ENCODE measurements at regions not wholly inside any gene's neighbourhood (a gene's known extent, or its start where the extent isn't known, plus 50 kb on each side); places are given as distances from the start of the nearest gene placed in this dataset.

DNA sequence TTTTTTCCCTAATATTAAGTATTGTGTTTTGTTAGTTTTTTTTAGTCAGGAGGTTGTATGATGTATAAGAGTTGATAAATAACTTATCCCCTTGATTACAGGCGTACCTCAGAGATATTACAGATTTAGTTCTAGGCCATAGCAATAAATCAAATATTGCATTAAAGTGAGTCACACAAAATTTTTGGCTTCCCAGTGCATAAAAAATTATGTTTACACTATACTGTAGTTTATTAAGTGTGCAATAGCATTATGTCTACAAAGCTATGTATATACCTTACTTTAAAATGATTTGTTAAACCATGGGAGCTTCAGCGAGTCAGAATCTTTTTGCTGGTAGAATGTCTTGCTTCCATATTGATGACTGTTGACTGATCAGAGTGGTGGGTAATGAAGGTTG is 1180.6 kb upstream of the CDH18 start:
- no peak for DNase-seq

DNA sequence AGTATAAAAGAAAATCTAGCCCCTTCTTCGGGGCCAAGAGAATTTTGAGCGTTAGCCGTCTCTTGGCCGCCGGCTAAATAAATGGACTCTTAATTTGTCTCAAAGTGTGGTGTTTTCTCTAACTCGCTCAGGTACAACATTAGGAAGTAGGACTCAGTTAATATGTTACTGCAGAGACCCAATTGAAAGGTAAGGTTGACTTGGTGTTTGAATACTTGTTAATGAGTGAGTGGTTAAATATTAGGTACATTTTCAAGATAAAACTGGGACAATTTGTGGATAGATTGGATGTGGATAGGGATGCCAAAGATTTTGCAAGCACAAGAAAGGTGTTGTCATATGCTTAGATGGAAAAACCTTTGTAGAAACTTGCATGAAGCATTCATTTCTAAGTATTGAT is 1177.3 kb upstream of the CDH18 start:
- no peak for DNase-seq

DNA sequence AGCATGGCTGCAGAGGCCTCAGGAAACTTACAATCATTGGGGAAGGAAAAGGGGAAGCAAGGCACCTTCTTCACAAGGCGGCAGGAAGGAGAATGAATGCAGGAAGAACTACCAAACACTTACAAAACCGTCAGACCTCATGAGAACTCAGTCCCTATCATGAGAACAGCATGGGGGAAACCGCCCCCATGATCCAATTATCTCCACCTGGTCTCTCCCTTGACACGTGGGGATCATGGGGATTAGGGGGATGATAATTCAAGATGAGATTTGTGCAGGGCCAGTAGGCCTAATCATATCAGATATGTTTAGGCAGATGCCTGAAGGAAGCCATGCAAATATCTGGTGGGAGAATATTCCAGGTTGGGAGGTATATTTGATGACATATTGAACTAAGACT is 1176.4 kb upstream of the CDH18 start:
- DNase-seq: no peak

DNA sequence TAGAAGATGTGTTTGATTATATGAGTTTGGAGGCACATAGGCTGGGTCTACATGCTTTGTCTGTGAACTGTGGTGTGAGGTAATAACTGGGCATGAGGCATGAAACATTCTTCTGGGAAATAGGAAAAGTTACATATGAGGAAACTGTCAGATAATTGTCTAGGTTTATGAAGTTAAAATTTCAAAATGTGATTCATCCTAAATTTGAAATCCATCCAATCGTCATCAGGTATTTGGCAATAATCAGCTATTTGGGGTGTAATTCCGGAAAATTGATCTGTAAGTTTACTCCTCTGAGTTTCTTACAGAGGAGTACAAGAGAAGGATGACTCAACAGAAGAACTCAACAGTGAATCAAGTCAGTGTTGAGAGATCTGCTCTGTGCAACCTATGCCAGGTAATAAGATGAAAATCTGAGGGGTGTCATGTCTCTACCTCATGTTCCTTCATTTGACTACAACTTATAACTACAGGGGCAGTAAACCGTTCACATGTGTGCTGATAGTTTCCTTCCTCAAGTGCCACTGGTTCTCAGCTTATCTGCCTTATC is 1171.6 kb upstream of the CDH18 start:
- DNase-seq: no peak

DNA sequence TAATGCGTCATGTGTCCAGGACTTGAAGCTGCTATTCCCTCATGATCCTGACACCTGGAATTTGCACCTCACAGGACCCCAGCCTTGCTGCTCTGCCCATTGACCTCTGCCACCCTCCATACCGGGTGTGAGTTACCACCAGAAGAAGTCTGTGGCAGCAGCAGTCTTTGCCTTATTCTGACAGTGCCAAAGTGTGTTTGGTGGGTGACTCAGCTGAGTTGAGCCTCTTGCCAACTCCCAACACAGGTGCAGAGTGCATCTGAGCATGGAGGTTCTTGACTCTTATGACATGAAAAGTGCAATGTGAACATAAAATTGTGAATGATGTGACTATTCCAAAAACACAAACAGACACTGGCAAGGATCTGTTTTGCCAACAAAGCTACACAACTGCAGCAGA is 1166.5 kb upstream of the CDH18 start:
- no peak for DNase-seq

DNA sequence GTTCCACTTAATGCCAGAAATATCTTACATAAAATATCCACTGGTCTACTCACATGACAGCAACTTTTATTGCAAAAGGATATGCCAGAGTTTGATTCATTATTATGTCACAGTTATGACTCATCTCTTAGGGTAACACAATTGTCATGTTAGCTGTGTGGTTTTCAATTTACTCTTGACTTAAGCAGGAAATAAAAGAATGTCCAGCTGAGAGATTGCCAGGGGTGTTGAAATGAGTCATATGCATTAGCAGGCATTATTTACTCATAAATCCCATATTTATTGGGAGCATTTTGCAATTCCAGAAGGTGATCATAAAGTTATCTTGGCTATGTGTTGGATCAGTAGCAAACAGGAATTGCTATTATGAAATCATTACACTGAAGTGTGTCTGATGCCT is 1164.6 kb upstream of the CDH18 start:
- peak; percentile 91 for DNase-seq

DNA sequence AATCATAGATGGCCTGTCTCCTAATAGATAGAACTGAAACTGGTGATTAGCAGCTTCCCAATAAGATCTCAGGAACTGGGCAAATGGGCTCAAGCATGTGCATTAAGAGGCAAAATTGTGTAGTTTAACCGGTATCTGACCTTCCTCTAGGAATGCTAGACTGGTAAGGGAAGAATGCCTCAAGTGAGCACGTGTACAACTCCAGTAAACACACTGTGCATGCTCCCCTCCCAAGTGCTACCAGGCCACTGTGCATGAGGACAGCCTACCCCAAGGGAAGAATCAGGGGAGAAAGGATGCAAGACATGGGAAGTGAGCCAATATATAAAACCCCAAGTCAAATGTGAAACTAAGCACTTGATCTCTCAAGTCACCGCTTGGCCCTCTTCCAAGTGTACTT is 1157.4 kb upstream of the CDH18 start:
- DNase-seq: peak; percentile 1

DNA sequence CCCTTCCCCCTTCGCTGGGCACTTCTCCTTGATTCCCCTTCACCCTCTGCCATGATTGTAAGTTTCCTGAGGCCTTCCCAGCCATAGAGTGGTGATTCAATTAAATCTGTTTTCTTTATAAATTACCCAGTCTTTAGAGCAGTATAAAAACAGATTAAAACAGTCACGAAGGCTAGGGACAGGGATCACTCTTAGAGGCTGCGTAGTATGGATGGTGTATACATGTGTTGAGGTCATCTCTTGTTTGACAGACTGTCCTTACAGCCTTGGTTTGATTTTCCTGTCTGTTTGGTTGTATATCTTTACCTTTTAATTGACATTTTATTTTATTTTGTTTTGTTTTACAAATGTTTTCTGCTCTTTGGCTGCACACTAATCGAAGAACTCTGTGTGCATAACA is 1155.7 kb upstream of the CDH18 start:
- DNase-seq: no peak

DNA sequence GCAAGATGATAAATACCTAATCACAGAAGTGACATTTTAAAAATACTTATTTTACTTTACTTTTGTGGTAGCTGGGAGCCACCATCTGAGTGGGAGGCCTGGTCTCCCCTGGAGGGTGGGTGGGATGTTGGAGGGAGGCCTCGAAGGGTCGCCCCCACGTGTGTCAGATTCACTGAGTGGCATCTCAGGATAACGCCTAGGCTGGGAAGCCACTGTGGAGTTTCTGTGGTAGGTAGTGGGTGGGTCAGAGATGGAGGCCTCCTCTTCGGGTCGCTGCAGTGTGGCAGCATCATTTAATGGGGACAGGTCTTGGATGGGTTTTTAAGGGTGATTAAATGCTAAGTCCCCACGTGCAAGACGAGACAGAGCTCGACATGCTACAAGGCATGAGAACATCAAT is 1154.8 kb upstream of the CDH18 start:
- DNase-seq: no peak

DNA sequence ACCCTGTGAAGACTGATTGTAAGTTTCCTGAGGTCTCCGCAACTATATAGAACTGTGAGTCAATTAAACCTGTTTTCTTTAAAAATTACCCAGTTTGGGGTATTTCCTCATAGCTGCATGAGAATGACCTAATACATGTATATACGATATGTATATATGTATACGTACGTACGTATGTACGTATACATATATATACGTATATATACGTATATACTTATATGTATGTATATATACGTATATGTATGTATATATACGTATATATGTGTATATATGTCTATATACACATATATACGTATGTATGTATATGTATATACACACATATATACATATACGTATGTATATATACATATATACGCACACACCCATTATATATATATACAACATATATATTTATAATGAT is 1153.0 kb upstream of the CDH18 start:
- DNase-seq: no peak

DNA sequence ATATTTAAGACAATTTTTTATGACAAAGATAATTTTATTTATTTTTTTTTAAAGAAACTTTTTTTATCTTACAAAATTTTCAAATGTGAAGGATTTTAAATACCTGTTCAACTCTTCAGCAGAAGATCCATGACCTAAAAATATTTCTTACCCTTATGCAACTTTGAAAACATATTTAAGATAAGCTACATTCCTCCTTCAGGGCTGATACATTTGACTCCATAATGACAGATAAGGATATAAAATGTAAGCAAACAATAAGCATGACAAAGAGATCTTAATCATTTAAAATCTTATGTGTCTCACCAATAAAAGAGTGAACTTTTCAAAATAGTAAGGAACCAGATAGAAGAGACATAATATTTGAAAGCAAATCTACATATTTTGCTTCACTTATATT is 1138.2 kb upstream of the CDH18 start:
- DNase-seq: no peak

DNA sequence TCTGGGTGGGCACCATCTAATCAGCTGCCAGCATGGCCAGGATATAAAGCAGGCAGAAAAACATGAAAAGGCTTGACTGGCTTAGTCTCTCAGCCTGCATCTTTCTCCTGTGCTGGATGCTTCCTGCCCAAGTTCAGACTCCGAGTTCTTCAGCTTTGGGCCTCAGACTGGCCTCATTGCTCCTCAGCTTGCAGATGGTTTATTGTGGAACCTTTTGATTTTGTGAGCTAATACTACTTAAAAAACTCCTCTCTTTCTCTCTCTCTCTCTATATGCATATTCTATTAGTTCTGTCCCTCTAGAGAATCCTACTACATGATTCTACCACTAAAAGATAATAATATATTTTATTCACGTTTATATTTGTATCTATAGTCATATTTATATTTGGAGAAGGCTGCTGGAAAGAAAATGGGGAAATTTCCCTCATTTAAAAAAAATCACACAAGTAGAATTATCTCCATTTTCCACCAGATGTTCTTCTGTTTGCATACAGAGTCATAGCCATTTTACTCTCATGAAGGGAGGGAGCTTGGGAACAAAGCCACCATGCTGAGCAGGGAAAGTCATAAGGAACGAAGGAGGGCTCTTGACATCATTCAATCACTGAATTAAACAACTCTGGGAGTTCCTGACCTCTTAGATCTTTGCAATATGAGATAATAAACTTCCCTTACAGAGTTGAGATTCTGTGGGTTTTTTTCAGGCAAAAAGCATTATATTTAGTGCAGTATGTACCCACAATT is 1137.4 kb upstream of the CDH18 start:
- DNase-seq: no peak

DNA sequence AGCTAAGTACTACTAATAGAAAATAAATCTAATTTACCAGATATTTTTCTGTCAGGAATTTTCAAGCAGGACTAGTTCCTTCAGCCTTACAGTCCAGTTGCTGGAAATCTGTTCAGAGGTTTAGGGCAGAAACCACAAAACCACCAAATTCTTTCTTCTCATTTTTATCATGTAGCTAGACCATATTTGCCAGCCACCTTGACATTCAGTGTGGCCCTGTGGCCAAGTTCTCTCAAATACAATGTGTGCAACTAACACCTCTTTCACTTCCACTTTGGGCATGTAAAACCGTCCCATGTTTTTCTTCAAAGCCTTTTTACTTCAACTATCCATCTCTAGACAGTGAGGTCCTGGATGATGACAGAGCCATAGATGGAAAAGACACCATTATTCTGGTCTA is 1133.2 kb upstream of the CDH18 start:
- no peak for DNase-seq

DNA sequence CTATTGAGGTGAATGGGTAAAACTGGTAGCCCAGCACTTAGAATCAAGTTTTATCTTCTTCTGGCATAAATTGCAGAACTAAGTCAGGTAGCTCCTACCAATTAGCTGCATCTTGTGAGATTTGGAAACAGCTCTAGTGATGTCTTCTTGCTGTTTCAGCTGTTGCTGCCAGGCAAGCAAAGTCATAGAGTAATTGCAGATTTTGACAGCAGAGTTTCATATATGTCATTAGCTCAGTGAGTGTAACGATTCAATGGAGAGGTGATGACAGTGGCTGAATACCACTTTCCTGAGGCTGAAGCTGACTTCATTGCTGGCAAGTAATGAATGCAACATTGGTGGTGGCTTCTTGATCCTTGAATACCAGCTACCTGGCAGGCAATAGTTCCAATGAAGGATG is 1109.7 kb upstream of the CDH18 start:
- DNase-seq: no peak

DNA sequence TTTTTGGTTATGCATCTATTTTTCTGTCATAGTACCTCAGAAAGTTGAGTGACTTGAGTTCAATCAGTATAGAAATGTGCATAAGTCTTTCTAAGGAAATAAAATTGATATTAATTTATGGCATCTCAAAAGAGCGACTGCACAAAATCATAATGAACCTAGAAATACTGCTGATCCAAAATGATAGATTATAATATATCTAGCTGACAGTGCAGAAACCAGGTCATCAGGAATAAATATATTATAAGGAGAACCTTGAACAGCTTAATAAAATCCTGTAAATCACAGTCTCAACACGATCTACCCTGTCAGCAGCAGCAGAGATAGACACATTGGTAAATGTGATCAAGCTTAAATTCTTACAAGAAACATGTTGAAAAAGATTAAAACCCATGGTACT is 1106.6 kb upstream of the CDH18 start:
- DNase-seq: no peak

DNA sequence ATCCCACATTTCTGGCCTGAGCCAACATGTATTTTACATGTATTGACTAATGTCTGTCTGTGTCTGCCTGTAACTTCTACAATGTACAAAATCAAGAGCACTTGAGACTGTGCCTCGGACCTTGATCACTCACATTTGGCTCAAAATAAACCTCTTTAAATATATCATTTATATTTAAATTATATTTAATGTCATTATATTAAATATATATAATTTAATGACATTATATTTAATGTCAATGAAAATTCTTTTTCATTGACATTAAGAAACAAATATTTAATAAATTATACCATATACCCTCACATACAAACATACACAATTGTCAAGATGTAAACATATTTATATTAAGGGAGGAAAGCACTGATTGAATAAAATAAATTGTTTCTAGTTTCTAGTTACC is 1099.8 kb upstream of the CDH18 start:
- DNase-seq: no peak

DNA sequence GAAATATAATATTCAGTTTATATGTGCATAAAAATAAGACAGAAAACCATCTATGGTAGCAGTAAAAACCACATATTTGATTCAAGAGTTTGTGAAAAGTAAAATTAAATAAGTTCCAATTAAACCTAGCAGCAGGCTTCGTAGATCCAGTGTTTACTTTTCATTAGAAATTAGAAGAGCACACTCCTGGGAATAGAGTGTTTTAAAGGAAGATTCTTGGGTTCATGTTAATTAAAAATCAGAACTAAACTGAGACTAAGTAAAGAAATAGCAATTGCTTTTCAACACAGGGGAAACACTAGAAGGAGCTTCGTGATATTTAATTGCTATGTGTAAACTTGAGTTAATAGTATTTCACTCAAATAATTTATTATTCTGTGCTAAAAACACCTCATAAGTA is 1097.8 kb upstream of the CDH18 start:
- no peak for DNase-seq

DNA sequence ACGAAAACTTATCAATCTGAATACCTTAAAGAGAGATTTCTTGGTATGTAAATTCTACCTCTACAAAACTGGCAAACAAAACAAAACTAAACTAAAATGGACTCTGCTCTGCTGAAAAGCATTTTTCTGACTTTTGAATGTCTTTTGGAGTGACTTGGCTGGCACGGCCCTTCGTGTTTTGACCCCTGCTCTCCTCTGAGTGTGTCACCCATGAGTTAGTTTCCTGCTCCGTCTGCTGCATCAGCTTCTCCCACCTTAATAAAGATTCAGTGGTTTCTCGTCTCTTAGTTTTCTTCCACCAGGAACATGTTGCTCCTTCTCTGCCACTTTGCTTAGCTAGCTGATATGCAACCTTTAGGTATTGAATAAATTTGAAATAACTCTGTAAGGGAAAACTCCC is 1084.0 kb upstream of the CDH18 start:
- DNase-seq: no peak

DNA sequence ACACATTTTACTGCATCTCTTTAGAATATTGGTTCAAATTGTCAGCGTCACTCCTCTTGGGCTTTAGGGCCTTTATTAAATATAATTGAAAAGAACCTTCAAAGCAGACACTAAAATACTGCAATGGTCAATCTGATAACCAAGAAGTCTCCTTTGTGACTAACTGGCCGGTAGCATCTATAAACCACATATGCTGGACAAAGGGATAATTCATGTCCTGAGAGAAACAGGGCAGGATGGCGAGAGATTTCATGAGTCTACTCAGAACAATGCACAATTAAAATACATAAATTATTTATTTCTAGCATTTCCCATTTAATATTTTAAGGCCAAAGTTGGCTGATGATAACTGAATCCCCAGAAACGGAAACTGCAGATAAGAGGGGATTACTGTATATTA is 1083.4 kb upstream of the CDH18 start:
- no peak for DNase-seq

DNA sequence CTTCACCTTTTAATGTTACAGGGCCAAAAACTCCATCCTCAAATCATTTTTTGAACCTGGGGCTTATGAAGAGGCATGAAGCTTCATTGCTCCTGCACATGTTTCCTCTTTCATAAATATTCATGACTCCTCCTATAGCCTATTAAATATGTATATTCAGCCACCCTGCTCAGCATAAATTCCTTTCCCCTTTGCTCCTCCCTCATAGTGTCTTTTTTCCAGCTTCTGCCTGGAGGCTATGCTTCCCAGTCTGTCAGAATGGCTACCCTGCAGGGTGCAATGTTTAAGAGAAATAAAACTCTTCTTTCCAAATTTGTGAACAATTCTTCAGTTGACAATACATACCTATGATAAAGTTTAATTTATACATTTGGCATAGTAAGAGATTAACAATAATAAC is 1082.9 kb upstream of the CDH18 start:
- no peak for DNase-seq

DNA sequence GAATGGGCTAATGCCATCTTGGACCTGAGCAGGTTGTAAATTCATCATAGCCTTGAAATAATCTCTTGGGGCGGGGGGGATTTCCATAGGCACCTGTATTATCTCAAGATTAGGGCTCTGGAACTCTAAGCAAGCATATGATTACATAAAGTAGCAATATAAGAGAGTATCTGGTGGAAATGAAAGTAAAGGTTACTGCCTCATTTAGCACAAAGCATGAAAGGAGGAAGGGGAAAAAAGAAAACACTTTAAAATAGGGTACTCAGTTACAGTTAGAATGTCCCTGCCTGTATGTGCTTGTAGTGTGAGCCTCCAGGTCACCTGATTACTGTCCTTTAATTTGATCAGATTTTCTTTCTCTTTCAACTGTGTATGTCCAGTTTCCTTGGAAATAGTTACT is 1079.7 kb upstream of the CDH18 start:
- no peak for DNase-seq

DNA sequence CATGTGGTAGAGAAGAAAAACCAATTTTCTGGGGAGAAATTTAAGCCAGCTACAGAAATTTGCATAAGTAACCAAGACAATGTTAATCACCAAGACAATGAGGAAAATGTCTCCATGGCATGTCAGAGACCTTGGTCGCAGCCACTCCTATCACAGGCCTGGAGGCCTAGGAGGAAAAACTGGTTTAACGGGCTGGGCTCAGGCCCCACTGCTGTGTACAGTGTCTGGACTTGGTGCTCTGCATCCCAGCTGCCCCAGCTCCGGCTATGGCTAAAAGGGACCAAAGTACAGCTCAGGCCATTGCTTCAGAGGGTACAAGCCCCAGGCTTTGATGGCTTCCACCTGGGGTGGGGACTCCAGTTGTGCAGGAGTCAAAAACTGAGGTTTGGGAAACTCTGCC is 1075.1 kb upstream of the CDH18 start:
- no peak for DNase-seq

DNA sequence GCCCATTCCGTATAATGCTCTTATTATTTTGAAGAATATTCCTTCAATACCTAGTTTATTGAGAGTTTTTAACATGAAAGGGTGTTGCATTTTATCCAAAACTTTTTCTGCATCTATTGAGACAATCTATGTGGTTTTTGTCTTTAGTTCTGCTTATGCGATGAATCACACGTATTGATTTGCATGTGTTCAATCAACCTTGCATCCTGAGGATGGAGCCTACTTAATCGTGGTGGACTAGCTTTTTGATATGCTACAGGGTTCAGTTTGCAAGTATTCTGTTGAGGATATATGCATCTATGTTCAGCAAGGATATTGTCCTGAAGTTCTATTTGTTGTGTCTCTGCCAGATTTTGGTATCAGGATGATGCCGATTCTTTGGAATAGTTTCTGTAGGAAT is 1070.3 kb upstream of the CDH18 start:
- DNase-seq: no peak

DNA sequence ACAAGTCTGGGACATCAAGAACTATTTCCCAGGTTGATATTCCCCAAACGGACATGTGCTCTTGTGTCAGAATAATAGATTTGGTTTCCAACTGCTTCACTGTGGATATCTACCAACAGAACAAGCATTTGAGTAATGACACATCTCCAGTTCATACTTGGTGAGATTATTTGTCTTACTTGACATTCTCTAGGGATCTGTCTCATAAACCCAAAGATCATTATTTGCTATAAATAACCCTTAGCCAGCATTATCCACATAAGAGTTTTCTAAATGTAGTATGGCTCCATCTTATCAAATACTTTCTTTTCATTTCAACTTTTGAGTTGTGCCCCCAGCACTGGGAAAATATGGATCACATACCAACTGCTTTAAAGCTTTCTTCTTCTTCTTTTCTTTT is 1063.9 kb upstream of the CDH18 start:
- peak; percentile 2 for DNase-seq

DNA sequence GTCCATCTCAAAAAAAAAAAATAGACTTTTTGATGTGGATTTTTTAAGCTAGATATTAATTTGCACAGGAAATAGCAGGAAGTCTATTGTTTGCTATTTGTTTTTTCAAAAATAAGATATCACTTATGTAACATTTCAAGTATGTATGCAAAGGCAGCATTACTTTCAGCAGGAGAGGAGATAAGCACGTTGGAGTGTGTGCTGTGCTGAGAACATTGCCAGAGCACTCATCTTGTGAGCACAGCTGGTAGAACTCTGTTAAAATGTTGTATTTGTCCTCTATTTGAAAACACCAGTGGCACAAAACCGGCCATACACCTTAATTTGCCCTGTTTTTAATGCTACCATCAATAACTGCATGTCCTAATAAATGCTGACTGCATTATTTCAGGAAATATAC is 1061.9 kb upstream of the CDH18 start:
- DNase-seq: no peak
